Heart left ventricle (tissue), 13 donors: ENCODE measurements at regions not wholly inside any gene's neighbourhood (a gene's known extent, or its start where the extent isn't known, plus 50 kb on each side); places are given as distances from the start of the nearest gene placed in this dataset.

Experiments
- CTCF ChIP-seq, 12 donors: fragments of 200-600 bp; sonication (generic) in 4 of 12; IDR thresholded peaks; one replicate each; pipeline versions ENCODE4 v1.5.0 to v1.8.0; 2018 to 2022; ENCODE audit warnings: antibody characterized with exemption in 12 of 12, mild to moderate bottlenecking in 5 of 12
- POLR2A ChIP-seq, 2 donors: fragments of 450-650 bp; IDR thresholded peaks; one replicate each; pipeline ENCODE4 v1.6.1; 2017; ENCODE audit warnings: antibody characterized with exemption in 2 of 2, mild to moderate bottlenecking in 2 of 2, moderate library complexity in 2 of 2
- donor health status: ischemic (EF 13 %, LVEDD 7.1; RV severe dilation, severe dysfunction).
- donor health status: DM: no; HTN: yes; CAD: no.
- donor health status: DM: no; HTN: no; CAD: no.
- donor health status: ischemic (EF 25% LVEDD 6.9; RV normal size, moderate dysfunction).
- donor health status: ischemic (EF 25% LVEDD 5.7; RV mildly dilated, moderate dysfunction).
- donor health status: ischemic (EF 35%, LVEDD 5.7; RV mildly dilated, moderate dysfunction).
- donor health status: nonischemic (EF 11% LVEDD 7.7; RV severe dilation, severe dysfunction).
- donor health status: DM: yes; HTN: yes; CAD: no.
- donor health status: PGD.
- donor health status: ischemic (EF 29% LVEDD 5.4; RV normal size, mild dysfunction).
- donor health status: nonischemic (EF 23%, LVEDD 6.1; RV moderate dilation, normal function).

- no peak for TF ChIP-seq CTCF (IDR thresholded peaks at IDR 0.05)
- no peak for TF ChIP-seq POLR2A (IDR thresholded peaks at IDR 0.05)
Measured at GRCh38 chr5:18010053-18010452, 375.8 kb downstream of the TAF11L14 start.
